Right lobe of liver (tissue), 6 donors: ENCODE measurements at regions not wholly inside any gene's neighbourhood (a gene's known extent, or its start where the extent isn't known, plus 50 kb on each side); places are given as distances from the start of the nearest gene placed in this dataset.

Source experiments
- ATAC-seq, 4 donors: fragments of 200-7000 bp; cut with Tn5 transposase; one replicate each; pipeline ENCODE4 v1.9.1; 2020; ENCODE audit warnings: mild to moderate bottlenecking in 4 of 4, moderate library complexity in 4 of 4
- DNase-seq, 3 donors: peaks; one replicate each; pipeline ENCODE4 v3.0.0-alpha.2; 2020
- H3K27ac ChIP-seq, 3 donors: fragments of 200-600 bp; one replicate each; pipeline ENCODE4 v1.8.0; 2022
- H3K27me3 ChIP-seq, 2 donors: fragments of 200-600 bp; one replicate each; pipeline ENCODE4 v1.8.0; 2022
- H3K36me3 ChIP-seq, 4 donors: fragments of 200-600 bp; sonication (generic) in 1 of 4; one replicate each; pipeline versions ENCODE4 v1.5.1 to v1.8.0; 2017 to 2022; ENCODE audit warnings: control low read depth in 1 of 4
- H3K4me1 ChIP-seq, 4 donors: fragments of 200-600 bp; sonication (generic) in 1 of 4; one replicate each; pipeline versions ENCODE4 v1.5.1 to v1.8.0; 2017 to 2022; ENCODE audit warnings: control low read depth in 1 of 4
- H3K4me3 ChIP-seq, 3 donors: fragments of 200-600 bp; one replicate each; pipeline ENCODE4 v1.8.0; 2022
- H3K9me3 ChIP-seq, 4 donors: fragments of 200-600 bp; sonication (generic) in 1 of 4; one replicate each; pipeline versions ENCODE4 v1.5.1 to v1.8.0; 2017 to 2022; ENCODE audit warnings: control low read depth in 1 of 4
- POLR2A ChIP-seq: fragments of 450-650 bp; IDR thresholded peaks from one replicate; pipeline ENCODE4 v1.6.1; 2017; ENCODE audit warnings: antibody characterized with exemption, mild to moderate bottlenecking
- WGBS: methylation state at CpG from one replicate; pipeline ENCODE4 v1.1.6; 2018; ENCODE audit warnings: low coverage, low lambda C conversion rate; ENCODE audit not compliant: insufficient coverage; ENCODE audit errors: missing lambda C conversion rate; 5-methylcytosine and 5-hydroxymethylcytosine counted together
- intact Hi-C, 2 donors: fragments of 100-400 bp; cut with DNase I; formaldehyde crosslinking; loops; one replicate each; pipeline versions ENCODE4 v1.11.2 to v1.14.1; 2022
- TF ChIP-seq, protein P1 (sequence below), 4 donors: fragments of 200-600 bp in 3 of 4; fragments of 450-650 bp in 1 of 4; IDR thresholded peaks; one replicate each; pipeline versions ENCODE4 v1.5.1 to v1.8.0; 2016 to 2022; ENCODE audit warnings: antibody characterized with exemption in 4 of 4, mild to moderate bottlenecking in 2 of 4
- donor health status: DM: no; HTN: yes; CAD: no.
- donor health status: DM: no; HTN: no; CAD: no.
- donor health status: DM: no; HTN: no; CAD: no.
- donor health status: DM: no; HTN: yes; CAD: no.
- donor health status: DM: no; HTN: yes; CAD: no.

DNA sequence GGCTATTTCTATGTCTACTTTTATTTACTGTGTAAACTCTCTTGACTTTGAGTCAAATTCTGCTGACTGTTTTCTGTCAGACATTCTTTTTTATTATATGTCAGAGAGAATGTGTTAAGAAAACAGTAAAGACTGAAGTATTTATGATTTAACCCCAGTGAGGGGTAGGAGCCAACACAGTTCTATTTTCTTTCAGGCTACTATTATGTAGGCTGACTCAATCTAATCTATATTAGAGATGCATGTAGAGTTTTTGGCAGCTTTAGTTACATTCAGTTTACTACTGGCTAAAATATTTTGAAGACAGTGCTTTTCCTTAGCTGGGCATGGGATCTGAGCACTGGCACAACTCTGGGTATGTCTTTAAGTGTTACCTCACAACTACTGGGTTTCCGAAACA is 1108.0 kb downstream of the CDH11 start:
- intact Hi-C loops = no loop called here
- ATAC-seq (no peak), DNase-seq (no peak)
- Histone ChIP-seq H3K4me1 (no peaks in the 10 kb centered on the region), H3K36me3 (no peaks in the 10 kb centered on the region), H3K4me3 (no peak overlapping the region), H3K27me3 (no peaks in the 10 kb centered on the region), H3K27ac (no peak overlapping the region), H3K9me3 (no peaks in the 10 kb centered on the region)
- 73% methylated on average over 1 of the region's 1 CpG for WGBS
- no peak for TF ChIP-seq POLR2A
- TF ChIP-seq, protein P1, sequence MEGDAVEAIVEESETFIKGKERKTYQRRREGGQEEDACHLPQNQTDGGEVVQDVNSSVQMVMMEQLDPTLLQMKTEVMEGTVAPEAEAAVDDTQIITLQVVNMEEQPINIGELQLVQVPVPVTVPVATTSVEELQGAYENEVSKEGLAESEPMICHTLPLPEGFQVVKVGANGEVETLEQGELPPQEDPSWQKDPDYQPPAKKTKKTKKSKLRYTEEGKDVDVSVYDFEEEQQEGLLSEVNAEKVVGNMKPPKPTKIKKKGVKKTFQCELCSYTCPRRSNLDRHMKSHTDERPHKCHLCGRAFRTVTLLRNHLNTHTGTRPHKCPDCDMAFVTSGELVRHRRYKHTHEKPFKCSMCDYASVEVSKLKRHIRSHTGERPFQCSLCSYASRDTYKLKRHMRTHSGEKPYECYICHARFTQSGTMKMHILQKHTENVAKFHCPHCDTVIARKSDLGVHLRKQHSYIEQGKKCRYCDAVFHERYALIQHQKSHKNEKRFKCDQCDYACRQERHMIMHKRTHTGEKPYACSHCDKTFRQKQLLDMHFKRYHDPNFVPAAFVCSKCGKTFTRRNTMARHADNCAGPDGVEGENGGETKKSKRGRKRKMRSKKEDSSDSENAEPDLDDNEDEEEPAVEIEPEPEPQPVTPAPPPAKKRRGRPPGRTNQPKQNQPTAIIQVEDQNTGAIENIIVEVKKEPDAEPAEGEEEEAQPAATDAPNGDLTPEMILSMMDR (IDR thresholded peaks at IDR 0.05) = no peak

DNA sequence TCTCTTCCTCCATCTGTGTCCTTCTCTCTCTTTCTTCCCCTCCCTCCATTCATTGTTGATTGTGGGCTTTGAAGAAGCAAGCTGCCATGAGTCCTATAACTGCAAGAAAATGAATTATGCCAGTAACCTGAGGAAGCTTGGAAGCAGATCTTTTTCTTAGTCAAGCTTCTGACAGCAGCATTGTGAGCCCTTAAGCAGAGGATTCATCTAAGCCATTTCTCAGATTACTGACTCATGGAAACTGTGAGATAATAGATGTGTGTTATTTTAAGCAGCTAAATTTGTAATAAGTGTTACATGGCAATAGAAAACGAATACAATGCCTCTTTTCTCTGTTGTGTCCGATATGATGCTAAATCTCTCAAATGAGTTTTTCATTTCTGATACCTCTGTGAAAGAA is 1109.7 kb downstream of the CDH11 start:
- Histone ChIP-seq H3K36me3 (no peaks in the 10 kb centered on the region), H3K9me3 (no peaks in the 10 kb centered on the region), H3K27me3 (no peaks in the 10 kb centered on the region), H3K4me1 (no peaks in the 10 kb centered on the region), H3K4me3 (no peak overlapping the region), H3K27ac (no peak overlapping the region)
- no peak for ATAC-seq
- TF ChIP-seq, protein P1 (IDR thresholded peaks at IDR 0.05) = no peak
- no peak for TF ChIP-seq POLR2A
- no peak for DNase-seq
- intact Hi-C loops = no loop called here
- 49% methylated on average over 2 of the region's 2 CpGs for WGBS

DNA sequence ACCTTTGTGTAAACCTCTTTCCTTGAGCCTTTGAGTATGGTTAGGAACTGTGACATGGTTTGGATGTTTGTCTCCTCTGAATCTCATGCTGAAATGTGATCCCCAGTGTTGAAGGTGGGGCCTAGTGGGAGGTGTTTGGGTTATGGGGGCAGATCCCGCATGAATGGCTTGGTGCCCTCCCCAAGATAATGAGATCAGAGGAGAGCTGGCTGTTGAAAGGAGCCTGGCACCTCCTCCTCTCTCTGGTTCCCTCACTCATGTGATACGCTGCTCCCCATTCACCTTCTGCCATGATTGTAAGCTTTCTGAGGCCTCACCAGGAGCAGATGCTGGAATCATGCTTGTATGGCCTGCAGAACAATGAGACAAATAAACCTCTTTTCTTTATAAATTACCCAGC is 1110.2 kb downstream of the CDH11 start:
- H3K27me3 ChIP-seq = no peaks in the 10 kb centered on the region
- no peak overlapping the region for H3K27ac ChIP-seq
- no peak for DNase-seq
- no peaks in the 10 kb centered on the region for H3K4me1 ChIP-seq
- ATAC-seq = no peak
- 43% methylated on average over 1 of the region's 2 CpGs for WGBS
- H3K36me3 ChIP-seq = no peaks in the 10 kb centered on the region
- no peak overlapping the region for H3K4me3 ChIP-seq
- intact Hi-C loops = no loop called here
- H3K9me3 ChIP-seq = no peaks in the 10 kb centered on the region
- TF ChIP-seq, protein P1 (IDR thresholded peaks at IDR 0.05) = no peak

DNA sequence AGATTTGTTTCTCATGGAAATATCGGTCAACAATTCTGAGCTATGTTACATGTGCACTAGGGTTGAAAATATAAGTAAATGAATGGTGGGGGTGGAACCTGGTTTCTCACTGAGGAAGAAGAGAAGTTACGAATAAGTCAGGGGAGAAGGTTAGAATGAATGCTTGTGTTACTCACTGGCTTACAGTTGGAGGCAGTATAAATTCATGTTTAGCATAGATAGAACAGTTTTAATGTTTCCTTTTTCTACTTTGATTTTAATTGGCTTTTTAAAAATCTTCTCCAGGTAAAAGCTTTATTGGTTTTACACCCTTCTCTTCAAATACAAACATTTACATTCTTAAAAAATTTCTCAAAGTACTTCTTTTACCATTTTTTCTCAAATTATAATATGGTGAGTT is 1113.7 kb downstream of the CDH11 start:
- H3K36me3 ChIP-seq = no peaks in the 10 kb centered on the region
- ATAC-seq (no peak), DNase-seq (no peak)
- H3K4me3 ChIP-seq = no peak overlapping the region
- H3K4me1 ChIP-seq = no peaks in the 10 kb centered on the region
- TF ChIP-seq, protein P1 (IDR thresholded peaks at IDR 0.05) = no peak
- TF ChIP-seq POLR2A = no peak
- no peak overlapping the region for H3K27ac ChIP-seq
- 68% methylated on average over 2 of the region's 2 CpGs for WGBS
- intact Hi-C loops = no loop called here
- no peaks in the 10 kb centered on the region for H3K9me3 ChIP-seq
- no peaks in the 10 kb centered on the region for H3K27me3 ChIP-seq

DNA sequence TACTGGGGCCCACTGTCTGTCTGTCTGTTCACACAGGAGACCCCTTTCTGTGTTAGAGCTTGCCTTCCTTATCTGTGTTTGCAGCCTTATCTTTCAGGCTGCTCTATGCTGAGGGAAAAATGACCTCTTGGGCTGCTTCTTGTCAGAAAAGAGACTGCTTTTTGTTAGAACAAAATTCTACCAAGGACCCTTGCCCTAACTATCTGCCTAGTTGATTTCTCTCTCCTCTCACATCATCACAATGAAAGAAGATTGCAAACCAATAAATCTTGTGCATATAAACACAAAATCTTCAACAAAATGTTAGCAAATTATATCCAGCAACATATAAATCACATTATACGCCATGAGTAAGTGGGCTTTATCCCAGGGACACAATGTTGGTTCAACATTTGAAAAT is 1117.7 kb downstream of the CDH11 start:
- Histone ChIP-seq H3K36me3 (no peaks in the 10 kb centered on the region), H3K4me1 (no peaks in the 10 kb centered on the region), H3K27me3 (no peaks in the 10 kb centered on the region), H3K9me3 (no peaks in the 10 kb centered on the region), H3K27ac (no peak overlapping the region), H3K4me3 (no peak overlapping the region)
- no peak for ATAC-seq
- intact Hi-C loops = no loop called here
- no peak for TF ChIP-seq POLR2A
- TF ChIP-seq, protein P1 (IDR thresholded peaks at IDR 0.05) = no peak
- no peak for DNase-seq
- WGBS = 38% methylated on average over 1 of the region's 1 CpG
